Memory B cell (primary cell): ENCODE measurements at regions not wholly inside any gene's neighbourhood (a gene's known extent, or its start where the extent isn't known, plus 50 kb on each side); places are given as distances from the start of the nearest gene placed in this dataset.
"Not testable (repeated sequence)": the region's sequence is repeated elsewhere in the genome, so short reads cannot be mapped to it uniquely, and the experiment has no call there.

ENCODE experiments used
- ATAC-seq: fragments of 150-1000 bp; cut with Tn5 transposase; 2 replicates; pipeline ENCODE4 v1.10.0; 2021; ENCODE audit warnings: low read depth, mild to moderate bottlenecking, moderate library complexity
- DNase-seq, 2 donors: peaks; one replicate each; pipeline ENCODE4 v3.0.0; 2022; ENCODE audit warnings: low spot score in 2 of 2
- H3K27ac Mint-ChIP-seq: one replicate; pipeline ENCODE4 v1.8.0; 2022; ENCODE audit warnings: mild to moderate bottlenecking, moderate library complexity, mixed read lengths
- H3K27me3 Mint-ChIP-seq: one replicate; pipeline ENCODE4 v1.8.0; 2022; ENCODE audit warnings: mixed read lengths
- H3K36me3 Mint-ChIP-seq: one replicate; pipeline ENCODE4 v1.8.0; 2022; ENCODE audit warnings: mild to moderate bottlenecking, mixed read lengths
- H3K4me1 Mint-ChIP-seq: one replicate; pipeline ENCODE4 v1.8.0; 2022; ENCODE audit warnings: mixed read lengths
- H3K4me3 Mint-ChIP-seq: one replicate; pipeline ENCODE4 v1.8.0; 2022; ENCODE audit warnings: mild to moderate bottlenecking, moderate library complexity, mixed read lengths
- H3K9me3 Mint-ChIP-seq: one replicate; pipeline ENCODE4 v1.8.0; 2022; ENCODE audit warnings: mixed read lengths

GRCh38 chr1:244334842-244335241 is 116.9 kb downstream of the ADSS2 start:
- not testable (repeated sequence) for ATAC-seq, H3K27ac Mint-ChIP-seq, H3K27me3 Mint-ChIP-seq, H3K9me3 Mint-ChIP-seq, H3K36me3 Mint-ChIP-seq, H3K4me1 Mint-ChIP-seq, DNase-seq, H3K4me3 Mint-ChIP-seq

- Mint-ChIP-seq H3K4me3 (no peak overlapping the region), H3K9me3 (no peaks in the 10 kb centered on the region), H3K27me3 (peaks cover 4% of the 10 kb centered on the region), H3K4me1 (no peaks in the 10 kb centered on the region), H3K36me3 (no peaks in the 10 kb centered on the region), H3K27ac (no peak overlapping the region)
- ATAC-seq = no peak
- DNase-seq = no peak
These were observed 116.3 kb downstream of the ADSS2 start for GRCh38 chr1:244335456-244335855.

- no peaks in the 10 kb centered on the region for H3K36me3 Mint-ChIP-seq
- H3K27ac Mint-ChIP-seq = no peak overlapping the region
- DNase-seq (no peak), ATAC-seq (no peak)
- no peaks in the 10 kb centered on the region for H3K9me3 Mint-ChIP-seq
- no peaks in the 10 kb centered on the region for H3K4me1 Mint-ChIP-seq
- no peak overlapping the region for H3K4me3 Mint-ChIP-seq
- H3K27me3 Mint-ChIP-seq = peaks cover 4% of the 10 kb centered on the region
These were observed 115.3 kb downstream of the ADSS2 start for GRCh38 chr1:244336232-244336899.

- H3K27ac Mint-ChIP-seq = no peak overlapping the region
- no peaks in the 10 kb centered on the region for H3K4me1 Mint-ChIP-seq
- no peaks in the 10 kb centered on the region for H3K36me3 Mint-ChIP-seq
- ATAC-seq = no peak
- peaks cover 4% of the 10 kb centered on the region for H3K27me3 Mint-ChIP-seq
- H3K9me3 Mint-ChIP-seq = no peaks in the 10 kb centered on the region
- no peak overlapping the region for H3K4me3 Mint-ChIP-seq
- no peak for DNase-seq
These were observed 113.9 kb downstream of the ADSS2 start for GRCh38 chr1:244337839-244338238.

GRCh38 chr1:244339073-244339692 is 112.5 kb downstream of the ADSS2 start:
- Mint-ChIP-seq H3K4me1 (no peaks in the 10 kb centered on the region), H3K27me3 (peaks cover 4% of the 10 kb centered on the region), H3K9me3 (no peaks in the 10 kb centered on the region), H3K27ac (no peak overlapping the region), H3K4me3 (no peak overlapping the region), H3K36me3 (no peaks in the 10 kb centered on the region)
- ATAC-seq (no peak), DNase-seq (no peak)

GRCh38 chr1:244339776-244340175 is 111.9 kb downstream of the ADSS2 start:
- ATAC-seq = no peak
- no peak for DNase-seq
- Mint-ChIP-seq H3K9me3 (no peaks in the 10 kb centered on the region), H3K27ac (no peak overlapping the region), H3K27me3 (peaks cover 2% of the 10 kb centered on the region), H3K4me1 (no peaks in the 10 kb centered on the region), H3K4me3 (no peak overlapping the region), H3K36me3 (no peaks in the 10 kb centered on the region)

- no peaks in the 10 kb centered on the region for H3K36me3 Mint-ChIP-seq
- no peaks in the 10 kb centered on the region for H3K4me1 Mint-ChIP-seq
- peaks cover 2% of the 10 kb centered on the region for H3K27me3 Mint-ChIP-seq
- no peak overlapping the region for H3K27ac Mint-ChIP-seq
- no peak overlapping the region for H3K4me3 Mint-ChIP-seq
- DNase-seq (no peak), ATAC-seq (no peak)
- H3K9me3 Mint-ChIP-seq = no peaks in the 10 kb centered on the region
These were observed 111.3 kb downstream of the ADSS2 start for GRCh38 chr1:244340396-244340795.

- peaks cover 6% of the 10 kb centered on the region for H3K36me3 Mint-ChIP-seq
- no peak overlapping the region for H3K4me3 Mint-ChIP-seq
- ATAC-seq (no peak), DNase-seq (no peak)
- H3K4me1 Mint-ChIP-seq = peaks cover 6% of the 10 kb centered on the region
- H3K9me3 Mint-ChIP-seq = peaks cover 7% of the 10 kb centered on the region
- peaks cover 2% of the 10 kb centered on the region for H3K27me3 Mint-ChIP-seq
- no peak overlapping the region for H3K27ac Mint-ChIP-seq
These were observed 110.0 kb downstream of the ADSS2 start for GRCh38 chr1:244341455-244342450.

- H3K9me3 Mint-ChIP-seq = peaks cover 9% of the 10 kb centered on the region
- H3K4me1 Mint-ChIP-seq = peaks cover 6% of the 10 kb centered on the region
- H3K27ac Mint-ChIP-seq = no peak overlapping the region
- no peak overlapping the region for H3K4me3 Mint-ChIP-seq
- DNase-seq (no peak), ATAC-seq (no peak)
- H3K36me3 Mint-ChIP-seq = peaks cover 8% of the 10 kb centered on the region
- H3K27me3 Mint-ChIP-seq = no peaks in the 10 kb centered on the region
These were observed 107.7 kb downstream of the ADSS2 start for GRCh38 chr1:244344001-244344400.

GRCh38 chr1:244346972-244347618 is 104.6 kb downstream of the ADSS2 start:
- Mint-ChIP-seq H3K9me3 (peaks cover 9% of the 10 kb centered on the region), H3K27me3 (peaks cover 2% of the 10 kb centered on the region), H3K27ac (no peak overlapping the region), H3K4me1 (peaks cover 16% of the 10 kb centered on the region), H3K36me3 (peaks cover 8% of the 10 kb centered on the region), H3K4me3 (no peak overlapping the region)
- no peak for DNase-seq
- no peak for ATAC-seq

- DNase-seq (no peak), ATAC-seq (no peak)
- peaks cover 19% of the 10 kb centered on the region for H3K4me1 Mint-ChIP-seq
- H3K27me3 Mint-ChIP-seq = peaks cover 2% of the 10 kb centered on the region
- H3K9me3 Mint-ChIP-seq = peaks cover 9% of the 10 kb centered on the region
- H3K4me3 Mint-ChIP-seq = no peak overlapping the region
- no peak overlapping the region for H3K27ac Mint-ChIP-seq
- H3K36me3 Mint-ChIP-seq = peaks cover 8% of the 10 kb centered on the region
These were observed 103.8 kb downstream of the ADSS2 start for GRCh38 chr1:244347942-244348341.

GRCh38 chr1:244349103-244349531 is 102.6 kb downstream of the ADSS2 start:
- Mint-ChIP-seq H3K27me3 (peaks cover 2% of the 10 kb centered on the region), H3K9me3 (peaks cover 9% of the 10 kb centered on the region), H3K4me1 (peaks cover 24% of the 10 kb centered on the region), H3K4me3 (no peak overlapping the region), H3K36me3 (peaks cover 8% of the 10 kb centered on the region), H3K27ac (no peak overlapping the region)
- ATAC-seq = no peak
- DNase-seq = no peak

- H3K4me1 Mint-ChIP-seq = peaks cover 24% of the 10 kb centered on the region
These were observed 102.1 kb downstream of the ADSS2 start for GRCh38 chr1:244349581-244350001.

More at GRCh38 chr1:244349581-244350001, 102.1 kb downstream of the ADSS2 start:
- Mint-ChIP-seq H3K4me3 (peak overlapping the region; percentile 85), H3K36me3 (peaks cover 8% of the 10 kb centered on the region), H3K9me3 (peaks cover 9% of the 10 kb centered on the region), H3K27me3 (peaks cover 2% of the 10 kb centered on the region), H3K27ac (no peak overlapping the region)
- DNase-seq = no peak
- no peak for ATAC-seq
